GM12892 (cell line): ENCODE measurements at regions not wholly inside any gene's neighbourhood (a gene's known extent, or its start where the extent isn't known, plus 50 kb on each side); places are given as distances from the start of the nearest gene placed in this dataset.

Experiments
- POLR2A ChIP-seq: IDR thresholded peaks from 2 replicates; pipeline ENCODE4 v1.6.1; 2011; ENCODE audit warnings: low read depth, low read length, control low read depth
- POLR2AphosphoS5 ChIP-seq: IDR thresholded peaks from 2 replicates; pipeline ENCODE4 v1.6.1; 2011; ENCODE audit warnings: low read depth, low read length, control low read depth
- TAF1 ChIP-seq: IDR thresholded peaks from 2 replicates; pipeline ENCODE4 v1.6.1; 2011; ENCODE audit warnings: low read depth, mild to moderate bottlenecking, control low read depth, low read length, borderline replicate concordance

DNA sequence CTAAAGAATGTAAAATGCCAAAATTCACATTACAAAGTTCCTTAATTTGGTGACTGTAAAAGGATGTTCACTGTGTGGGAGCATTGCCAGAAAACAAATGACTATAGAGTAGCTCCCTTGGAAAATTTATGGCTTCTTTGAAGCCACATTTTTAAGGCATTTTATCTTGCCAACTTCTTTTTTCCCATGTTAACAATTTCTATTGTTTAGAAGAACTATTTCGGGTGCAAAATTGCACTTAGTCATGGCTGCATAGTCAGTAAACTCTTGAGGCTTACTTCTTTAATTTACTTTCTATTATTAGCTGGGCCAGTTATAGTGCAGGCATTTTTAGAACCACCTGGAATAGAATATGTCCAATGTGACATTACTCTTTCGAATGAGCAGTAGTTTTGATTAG is 515.3 kb downstream of the JRKL start:
- TF ChIP-seq POLR2AphosphoS5, result no peak
- TF ChIP-seq POLR2A, result no peak
- TF ChIP-seq TAF1, result no peak
